ENCODE measurements at regions not wholly inside any gene's neighbourhood (a gene's known extent, or its start where the extent isn't known, plus 50 kb on each side); places are given as distances from the start of the nearest gene placed in this dataset.

DNA sequence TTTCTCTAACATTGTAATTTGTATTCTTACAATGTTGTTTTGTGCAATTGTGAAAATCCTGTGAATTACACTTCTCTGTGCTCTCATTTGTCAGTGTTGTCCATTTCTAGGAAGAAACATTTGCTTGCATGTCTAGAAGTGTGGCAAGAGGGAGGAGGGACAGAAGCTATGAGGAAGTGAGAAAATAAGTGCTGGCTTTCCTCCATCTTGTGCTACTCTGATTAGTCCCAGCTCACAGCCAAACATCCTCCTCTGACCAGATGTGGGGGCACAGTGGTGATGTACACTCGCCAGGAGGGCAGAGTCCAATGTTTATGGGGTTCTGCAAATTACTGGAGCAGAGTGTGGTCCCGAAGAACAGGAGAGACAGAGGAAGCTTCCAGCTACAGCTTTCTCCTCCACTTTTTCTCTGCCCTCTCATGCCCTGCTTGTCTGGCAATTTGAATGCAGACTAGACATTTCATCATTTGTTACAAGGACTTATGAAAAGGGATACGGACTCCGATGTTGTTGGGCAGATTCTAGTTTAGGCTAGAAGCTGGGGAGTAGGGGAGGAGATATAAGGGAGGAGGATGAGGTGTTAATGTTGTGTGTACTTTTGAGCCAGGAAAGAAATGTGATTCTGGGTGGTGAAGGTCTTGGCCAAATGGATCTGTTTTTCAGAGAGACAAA lies 131.0 kb upstream of the C1GALT1 start:
- DNase-seq (ENCODE audit: low read depth) = no peak

DNA sequence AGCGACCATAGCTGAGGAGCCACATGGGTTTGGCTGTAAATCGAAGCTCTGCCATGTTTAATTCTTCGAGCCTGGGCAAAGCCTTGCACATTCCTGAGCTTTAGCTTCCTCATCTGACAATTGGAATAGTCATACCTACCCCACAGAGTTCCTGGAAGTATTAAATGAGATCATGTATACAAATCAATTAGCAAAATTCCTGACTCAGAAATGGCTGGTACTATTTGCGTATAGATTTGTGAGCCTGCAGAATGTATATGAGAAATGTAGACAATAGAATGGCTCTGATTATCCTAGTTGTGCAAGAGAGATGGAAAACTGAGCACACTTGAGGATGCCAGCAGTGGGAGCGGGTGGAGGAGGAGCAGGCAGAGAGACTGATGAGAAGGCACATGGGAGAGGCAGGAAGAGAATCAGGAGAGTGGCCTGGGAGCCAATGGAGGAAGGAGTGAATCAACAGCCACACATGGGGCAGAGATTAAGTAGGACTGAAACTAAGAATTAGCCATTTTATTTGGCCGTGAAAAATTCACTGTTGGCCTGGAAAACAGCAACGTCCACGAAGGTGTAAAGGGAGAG lies 128.0 kb upstream of the C1GALT1 start:
- DNase-seq (ENCODE audit: low read depth) = no peak

GRCh38 chr7:7060828-7061599 lies 121.3 kb upstream of the C1GALT1 start:
- DNase-seq (ENCODE audit: low read depth) = no peak

DNA sequence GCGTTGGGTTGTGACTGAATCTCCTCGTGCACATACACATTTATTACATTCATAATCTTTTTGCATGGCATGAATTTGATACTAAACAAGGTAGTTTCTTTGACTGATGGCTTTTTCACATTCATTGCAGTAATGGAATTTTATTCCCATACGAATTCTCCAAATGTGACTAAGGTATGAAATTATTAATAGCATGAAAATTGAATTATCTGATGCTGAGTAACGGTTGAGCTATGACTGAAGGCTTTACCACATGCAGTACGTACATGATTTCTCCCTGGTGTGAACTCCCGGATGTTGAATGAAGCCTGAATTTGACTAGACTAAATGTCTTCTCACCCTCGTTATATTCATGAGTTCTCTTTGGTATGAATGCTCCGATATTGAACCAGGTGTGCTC lies 104.4 kb upstream of the C1GALT1 start:
- DNase-seq (ENCODE audit: low read depth) = no peak

DNA sequence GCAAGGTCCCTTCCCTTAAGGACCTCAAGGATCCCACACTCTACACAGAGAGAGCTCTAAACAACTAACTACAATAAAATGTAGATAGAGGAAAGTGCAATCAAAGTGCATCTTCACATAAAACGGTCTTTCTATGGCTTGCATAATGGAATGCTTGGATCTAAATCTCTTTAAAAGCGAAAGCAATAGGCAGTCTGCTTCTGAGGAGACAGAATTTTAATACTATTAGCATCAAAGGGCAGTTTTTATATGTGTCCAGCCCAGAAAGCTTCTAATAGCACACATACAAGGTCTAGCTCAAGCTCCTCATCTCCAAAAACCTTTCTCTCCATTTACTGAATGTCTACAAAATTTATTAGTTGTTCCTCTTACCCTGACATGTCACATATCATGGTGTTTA lies 101.5 kb upstream of the C1GALT1 start:
- no peak for DNase-seq (ENCODE audit: low read depth)

- DNase-seq (ENCODE audit: low read depth) = no peak
Observed at GRCh38 chr7:7090460-7090859, 91.9 kb upstream of the C1GALT1 start.

GRCh38 chr7:7098280-7098818 lies 84.0 kb upstream of the C1GALT1 start:
- DNase-seq (ENCODE audit: low read depth) = no peak

GRCh38 chr7:7099584-7100014 lies 82.7 kb upstream of the C1GALT1 start:
- DNase-seq (ENCODE audit: low read depth) = no peak

DNA sequence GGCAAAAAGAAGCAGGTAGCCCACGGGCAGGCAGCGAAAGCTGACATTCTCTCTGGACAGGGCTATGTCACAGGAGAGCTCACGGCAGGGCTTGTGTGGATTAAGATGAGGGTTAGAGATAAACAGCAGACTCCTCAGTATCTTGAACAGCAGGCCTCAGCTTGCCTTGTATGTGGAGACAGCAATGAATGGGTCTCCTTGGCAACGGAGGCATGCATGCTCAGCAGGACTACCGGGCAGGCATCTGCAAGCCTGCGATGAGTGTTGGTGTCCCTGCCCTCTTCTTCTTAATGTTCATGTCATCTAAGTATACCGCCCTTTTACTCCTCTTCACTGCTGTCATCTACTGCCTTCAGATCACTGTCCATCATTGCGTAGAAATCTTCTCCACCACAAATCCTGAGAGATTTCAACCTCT lies 81.9 kb upstream of the C1GALT1 start:
- no peak for DNase-seq (ENCODE audit: low read depth)

- no peak for DNase-seq (ENCODE audit: low read depth)
Observed at GRCh38 chr7:7102906-7103305, 79.4 kb upstream of the C1GALT1 start.

- no peak for DNase-seq (ENCODE audit: low read depth)
Observed at GRCh38 chr7:7103343-7104313, 78.7 kb upstream of the C1GALT1 start.

GRCh38 chr7:7104314-7104698 lies 78.0 kb upstream of the C1GALT1 start:
- no peak for DNase-seq (ENCODE audit: low read depth)

DNA sequence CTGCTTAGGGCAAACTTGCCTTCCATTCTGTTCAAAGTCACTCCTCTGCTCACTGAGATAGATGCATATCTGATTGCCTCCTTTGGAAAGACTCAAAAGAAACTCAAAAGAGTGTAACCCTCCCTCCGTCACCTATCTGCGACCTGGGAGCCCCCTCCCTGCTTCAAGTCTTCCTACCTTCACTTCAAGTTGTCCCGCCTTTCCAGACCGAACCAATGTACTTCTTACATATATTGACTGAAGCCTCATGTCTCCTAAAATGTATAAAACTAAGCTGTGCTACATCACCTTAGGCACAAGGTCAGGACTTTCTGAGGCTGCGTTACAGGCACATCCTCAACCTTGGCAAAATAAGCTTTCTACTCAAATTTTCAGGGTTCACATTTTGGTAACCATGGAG lies 77.4 kb upstream of the C1GALT1 start:
- no peak for DNase-seq (ENCODE audit: low read depth)

- DNase-seq (ENCODE audit: low read depth) = no peak
Observed at GRCh38 chr7:7105800-7106582, 76.4 kb upstream of the C1GALT1 start.

- DNase-seq (ENCODE audit: low read depth) = no peak
Observed at GRCh38 chr7:7108931-7109330, 73.4 kb upstream of the C1GALT1 start.

GRCh38 chr7:7109934-7110333 lies 72.4 kb upstream of the C1GALT1 start:
- no peak for DNase-seq (ENCODE audit: low read depth)

DNA sequence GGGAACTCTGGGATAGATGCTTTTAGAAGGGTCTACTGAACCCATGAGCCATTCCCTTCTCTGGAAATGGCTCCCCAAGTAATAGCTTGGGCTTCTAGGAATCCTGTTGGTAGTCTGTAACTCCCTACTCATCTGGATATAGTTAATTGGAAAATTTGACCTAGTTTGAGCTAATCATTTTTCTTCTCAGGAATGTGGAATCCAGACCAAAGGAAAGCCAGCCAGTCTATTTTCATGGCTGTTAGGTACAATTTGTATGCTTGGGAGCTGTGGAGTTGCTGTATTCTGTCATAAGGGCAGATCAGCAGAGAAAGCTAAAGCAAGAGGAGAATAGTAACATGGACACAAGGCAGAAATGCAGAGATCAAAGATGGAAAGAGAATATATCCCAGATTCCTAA lies 71.6 kb upstream of the C1GALT1 start:
- no peak for DNase-seq (ENCODE audit: low read depth)

GRCh38 chr7:7112868-7113267 lies 69.5 kb upstream of the C1GALT1 start:
- DNase-seq (ENCODE audit: low read depth) = no peak

GRCh38 chr7:7114575-7115291 lies 67.6 kb upstream of the C1GALT1 start:
- no peak for DNase-seq (ENCODE audit: low read depth)

GRCh38 chr7:7117935-7118586 lies 64.3 kb upstream of the C1GALT1 start:
- DNase-seq (ENCODE audit: low read depth) = no peak

All from T follicular helper cell (primary cell).